Natural killer cell (primary cell): ENCODE measurements at regions not wholly inside any gene's neighbourhood (a gene's known extent, or its start where the extent isn't known, plus 50 kb on each side); places are given as distances from the start of the nearest gene placed in this dataset.

Source experiments
- ATAC-seq, 3 donors: fragments of 150-1000 bp in 2 of 3; fragments of 200-7000 bp in 1 of 3; cut with Tn5 transposase; 1 replicate in 1 of 3; 2 replicates in 2 of 3; pipeline ENCODE4 v1.10.0; 2021; ENCODE audit warnings: mild to moderate bottlenecking in 2 of 3, moderate library complexity in 2 of 3
- DNase-seq, 2 donors: peaks; one replicate each; pipeline versions ENCODE4 v3.0.0 to v3.0.0-alpha.2; 2013 to 2021; ENCODE audit warnings: mixed read lengths in 1 of 2
- H3K27ac ChIP-seq: one replicate; pipeline ENCODE4 v1.5.1; 2013; ENCODE audit warnings: mild to moderate bottlenecking, low read length
- H3K27me3 ChIP-seq: one replicate; pipeline ENCODE4 v1.6.1; 2013; ENCODE audit warnings: low read length; ENCODE audit not compliant: control insufficient read depth, insufficient read depth
- H3K36me3 ChIP-seq: one replicate; pipeline ENCODE4 v1.6.1; 2013; ENCODE audit warnings: low read length; ENCODE audit not compliant: control insufficient read depth, insufficient read depth
- H3K4me1 ChIP-seq: one replicate; pipeline ENCODE4 v1.6.1; 2013; ENCODE audit warnings: low read length; ENCODE audit not compliant: control insufficient read depth, insufficient read depth
- H3K4me3 ChIP-seq: one replicate; pipeline ENCODE4 v1.5.1; 2013; ENCODE audit warnings: low read length
- H3K9me3 ChIP-seq: one replicate; pipeline ENCODE4 v1.6.1; 2013; ENCODE audit warnings: low read length; ENCODE audit not compliant: control insufficient read depth, insufficient read depth
- H3K27ac Mint-ChIP-seq, 2 donors: one replicate each; pipeline ENCODE4 v1.8.0; 2022; ENCODE audit warnings: mild to moderate bottlenecking in 2 of 2, mixed read lengths in 2 of 2, moderate library complexity in 1 of 2
- H3K27me3 Mint-ChIP-seq, 2 donors: one replicate each; pipeline ENCODE4 v1.8.0; 2022; ENCODE audit warnings: low read depth in 2 of 2, mixed read lengths in 2 of 2
- H3K36me3 Mint-ChIP-seq: one replicate; pipeline ENCODE4 v1.8.0; 2022; ENCODE audit warnings: mixed read lengths
- H3K4me1 Mint-ChIP-seq, 2 donors: one replicate each; pipeline ENCODE4 v1.8.0; 2022; ENCODE audit warnings: mixed read lengths in 2 of 2
- H3K4me3 Mint-ChIP-seq: one replicate; pipeline ENCODE4 v1.8.0; 2022; ENCODE audit warnings: mild to moderate bottlenecking, moderate library complexity, mixed read lengths
- H3K9me3 Mint-ChIP-seq, 2 donors: one replicate each; pipeline ENCODE4 v1.8.0; 2022; ENCODE audit warnings: mixed read lengths in 2 of 2
- CTCF ChIP-seq: fragments of 200-600 bp; IDR thresholded peaks from one replicate; pipeline ENCODE4 v1.8.0; 2022; ENCODE audit warnings: antibody characterized with exemption
- whole genome bisulfite sequencing: methylation state at CpG from one replicate; pipeline ENCODE4 v1.1.7; 2013; ENCODE audit warnings: missing lambda C conversion rate; ENCODE audit not compliant: insufficient coverage; 5-methylcytosine and 5-hydroxymethylcytosine counted together
- intact Hi-C: fragments of 100-400 bp; cut with micrococcal nuclease; formaldehyde crosslinking; loops from one replicate; pipeline ENCODE4 v1.14.2; 2022

DNA sequence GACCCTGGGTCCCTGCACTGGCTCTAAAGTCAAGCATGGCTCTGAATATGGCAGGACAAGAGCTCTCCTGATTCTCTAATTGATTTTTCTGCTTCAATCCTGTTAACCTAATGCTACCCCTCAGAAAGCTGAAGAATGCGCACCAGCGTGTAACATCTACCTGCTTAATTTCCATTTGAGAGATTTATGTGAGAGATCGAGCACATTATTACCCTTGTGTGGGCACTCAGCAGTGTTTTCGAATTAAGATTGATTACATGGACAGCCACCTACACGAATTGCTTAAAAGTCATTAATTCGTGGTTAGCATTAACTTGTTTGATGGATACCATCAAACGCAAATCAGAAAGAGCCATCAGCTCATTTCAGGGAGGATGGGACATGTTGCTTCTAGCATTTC, 88.7 kb upstream of the PLPP4 start:
- intact Hi-C loops = no loop called here
- Mint-ChIP-seq H3K27me3 (peaks cover 15 to 29% of the 10 kb centered on the region in 2 donors), H3K27ac (no peak overlapping the region), H3K9me3 (no peaks in the 10 kb centered on the region), H3K4me3 (no peak overlapping the region), H3K4me1 (no peaks in the 10 kb centered on the region), H3K36me3 (no peaks in the 10 kb centered on the region)
- Histone ChIP-seq H3K27me3 (no peaks in the 10 kb centered on the region), H3K9me3 (no peaks in the 10 kb centered on the region), H3K4me3 (no peak overlapping the region), H3K36me3 (no peaks in the 10 kb centered on the region), H3K4me1 (no peaks in the 10 kb centered on the region), H3K27ac (no peak overlapping the region)
- no peak for TF ChIP-seq CTCF
- DNase-seq (no peak), ATAC-seq (no peak)
- 80% methylated on average over 7 of the region's 7 CpGs for WGBS

DNA sequence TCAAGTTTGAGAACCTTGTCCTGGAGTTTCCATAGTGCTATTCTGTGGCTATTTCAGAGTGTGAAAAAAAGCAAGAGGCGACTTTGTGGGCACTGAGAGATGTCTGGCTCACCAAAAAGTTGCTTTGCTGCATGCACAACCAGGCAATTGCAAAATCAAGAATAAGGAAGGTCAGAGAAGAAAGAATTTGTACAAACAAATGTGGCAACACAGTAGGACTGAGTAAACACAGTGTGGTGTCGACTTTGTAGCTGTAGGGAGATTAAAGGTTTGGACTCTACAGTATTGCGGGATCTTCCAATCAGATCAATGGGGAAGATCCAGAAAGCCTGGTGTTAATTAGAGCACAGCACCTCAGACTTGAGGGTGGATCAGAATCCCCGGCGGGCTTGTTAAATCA, 88.1 kb upstream of the PLPP4 start:
- no peak for TF ChIP-seq CTCF
- no peaks in the 10 kb centered on the region for H3K9me3 ChIP-seq
- Mint-ChIP-seq H3K27ac (no peak overlapping the region), H3K36me3 (no peaks in the 10 kb centered on the region), H3K27me3 (peaks cover 15 to 27% of the 10 kb centered on the region in 2 donors), H3K4me1 (no peaks in the 10 kb centered on the region), H3K9me3 (no peaks in the 10 kb centered on the region), H3K4me3 (no peak overlapping the region)
- no peak for DNase-seq
- ATAC-seq = no peak
- no peaks in the 10 kb centered on the region for H3K27me3 ChIP-seq
- no peaks in the 10 kb centered on the region for H3K36me3 ChIP-seq
- no peaks in the 10 kb centered on the region for H3K4me1 ChIP-seq
- 70% methylated on average over 3 of the region's 5 CpGs for WGBS
- no peak overlapping the region for H3K27ac ChIP-seq
- no peak overlapping the region for H3K4me3 ChIP-seq
- intact Hi-C loops = no loop called here

GRCh38 chr10:120369856-120370276, 87.2 kb upstream of the PLPP4 start:
- H3K36me3 Mint-ChIP-seq = no peaks in the 10 kb centered on the region
- Histone ChIP-seq H3K9me3 (no peaks in the 10 kb centered on the region), H3K4me1 (no peaks in the 10 kb centered on the region), H3K4me3 (no peak overlapping the region), H3K27ac (no peak overlapping the region), H3K27me3 (no peaks in the 10 kb centered on the region), H3K36me3 (no peaks in the 10 kb centered on the region)
- no peaks in the 10 kb centered on the region for H3K4me1 Mint-ChIP-seq
- intact Hi-C loops = no loop called here
- H3K4me3 Mint-ChIP-seq = no peak overlapping the region
- H3K27me3 Mint-ChIP-seq = peaks cover 18 to 30% of the 10 kb centered on the region in 2 donors
- H3K9me3 Mint-ChIP-seq = no peaks in the 10 kb centered on the region
- no peak for TF ChIP-seq CTCF
- WGBS = 81% methylated on average over 2 of the region's 2 CpGs
- DNase-seq = no peak
- H3K27ac Mint-ChIP-seq = no peak overlapping the region
- ATAC-seq = no peak

DNA sequence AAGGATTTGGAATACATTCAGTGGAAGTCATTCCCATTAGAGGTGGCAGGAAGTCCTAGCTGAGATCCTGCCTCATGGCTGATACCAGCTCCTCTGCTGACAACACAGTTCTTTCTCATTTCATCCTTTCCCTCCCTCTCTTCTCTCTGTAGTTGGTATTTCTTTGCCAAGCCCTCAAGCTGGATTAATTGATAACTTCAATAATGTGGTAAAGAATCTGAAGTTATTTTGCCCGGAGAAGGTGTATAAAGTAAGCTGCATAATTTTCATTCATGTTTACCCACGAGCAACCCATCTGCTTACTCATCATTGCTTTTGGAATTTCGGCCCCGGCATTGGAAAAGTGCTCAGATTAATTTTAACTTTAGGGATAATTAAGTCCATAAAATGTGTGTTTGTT, 85.2 kb upstream of the PLPP4 start:
- Histone ChIP-seq H3K9me3 (no peaks in the 10 kb centered on the region), H3K36me3 (no peaks in the 10 kb centered on the region), H3K27ac (no peak overlapping the region), H3K4me1 (no peaks in the 10 kb centered on the region), H3K27me3 (no peaks in the 10 kb centered on the region), H3K4me3 (no peak overlapping the region)
- DNase-seq = no peak
- TF ChIP-seq CTCF = no peak
- Mint-ChIP-seq H3K27me3 (peaks cover 18 to 37% of the 10 kb centered on the region in 2 donors), H3K27ac (no peak overlapping the region), H3K9me3 (no peaks in the 10 kb centered on the region), H3K4me1 (no peaks in the 10 kb centered on the region), H3K36me3 (no peaks in the 10 kb centered on the region), H3K4me3 (no peak overlapping the region)
- 86% methylated on average over 3 of the region's 4 CpGs for WGBS
- intact Hi-C loops = no loop called here
- ATAC-seq = no peak
